ENCODE measurements at regions not wholly inside any gene's neighbourhood (a gene's known extent, or its start where the extent isn't known, plus 50 kb on each side); places are given as distances from the start of the nearest gene placed in this dataset.

- DNase-seq (ENCODE audit: low spot score), result no peak
Observed at GRCh38 chr10:20972925-20973324, 75.8 kb upstream of the NEBL start.

GRCh38 chr10:20971901-20972300, 74.8 kb upstream of the NEBL start:
- peak; percentile 16 for DNase-seq (ENCODE audit: low spot score)

- DNase-seq (ENCODE audit: low spot score), result peak; percentile 92
Observed at GRCh38 chr10:20970708-20971107, 73.6 kb upstream of the NEBL start.

GRCh38 chr10:20970044-20970443, 72.9 kb upstream of the NEBL start:
- DNase-seq (ENCODE audit: low spot score), result peak; percentile 24

- DNase-seq (ENCODE audit: low spot score), result no peak
Observed at GRCh38 chr10:20966426-20966825, 69.3 kb upstream of the NEBL start.

GRCh38 chr10:20963721-20964595, 66.8 kb upstream of the NEBL start:
- DNase-seq (ENCODE audit: low spot score), result no peak

GRCh38 chr10:20963056-20963455, 65.9 kb upstream of the NEBL start:
- no peak for DNase-seq (ENCODE audit: low spot score)

GRCh38 chr10:20962165-20962564, 65.1 kb upstream of the NEBL start:
- DNase-seq (ENCODE audit: low spot score), result no peak

- DNase-seq (ENCODE audit: low spot score), result no peak
Observed at GRCh38 chr10:20959242-20959641, 62.1 kb upstream of the NEBL start.

GRCh38 chr10:20958764-20959163, 61.7 kb upstream of the NEBL start:
- DNase-seq (ENCODE audit: low spot score), result no peak

GRCh38 chr10:20958225-20958624, 61.1 kb upstream of the NEBL start:
- no peak for DNase-seq (ENCODE audit: low spot score)

GRCh38 chr10:20957744-20958143, 60.6 kb upstream of the NEBL start:
- DNase-seq (ENCODE audit: low spot score), result no peak

- no peak for DNase-seq (ENCODE audit: low spot score)
Observed at GRCh38 chr10:20956843-20957242, 59.7 kb upstream of the NEBL start.

GRCh38 chr10:20955355-20955893, 58.3 kb upstream of the NEBL start:
- no peak for DNase-seq (ENCODE audit: low spot score)

- DNase-seq (ENCODE audit: low spot score), result no peak
Observed at GRCh38 chr10:20954519-20954918, 57.4 kb upstream of the NEBL start.

- no peak for DNase-seq (ENCODE audit: low spot score)
Observed at GRCh38 chr10:20953120-20953519, 56.0 kb upstream of the NEBL start.

GRCh38 chr10:20949967-20950366, 52.9 kb upstream of the NEBL start:
- peak; percentile 4 for DNase-seq (ENCODE audit: low spot score)

GRCh38 chr10:20948686-20949327, 51.7 kb upstream of the NEBL start:
- peak; percentile 60 for DNase-seq (ENCODE audit: low spot score)
